GM19455 (cell line): ENCODE measurements at regions not wholly inside any gene's neighbourhood (a gene's known extent, or its start where the extent isn't known, plus 50 kb on each side); places are given as distances from the start of the nearest gene placed in this dataset.
"Not testable (repeated sequence)": the region's sequence is repeated elsewhere in the genome, so short reads cannot be mapped to it uniquely, and the experiment has no call there.

Source experiments
- ATAC-seq: cut with Tn5 transposase; IDR thresholded peaks from one replicate; pipeline ENCODE4 v1.9.1; 2021; ENCODE audit not compliant: unreplicated experiment

GRCh38 chr5:99169309-99169708 lies 240.5 kb upstream of the CHD1 start:
- ATAC-seq = no peak

GRCh38 chr5:99161538-99161937 lies 232.7 kb upstream of the CHD1 start:
- ATAC-seq = not testable (repeated sequence)

GRCh38 chr5:99156688-99157087 lies 227.9 kb upstream of the CHD1 start:
- ATAC-seq = no peak

- ATAC-seq = not testable (repeated sequence)
Observed at GRCh38 chr5:99143283-99143795, 214.5 kb upstream of the CHD1 start.

- ATAC-seq = no peak
Observed at GRCh38 chr5:99141534-99142128, 212.8 kb upstream of the CHD1 start.

GRCh38 chr5:99138911-99139310 lies 210.1 kb upstream of the CHD1 start:
- ATAC-seq = no peak

GRCh38 chr5:99133921-99134320 lies 205.1 kb upstream of the CHD1 start:
- no peak for ATAC-seq

GRCh38 chr5:99129768-99130501 lies 201.1 kb upstream of the CHD1 start:
- no peak for ATAC-seq

GRCh38 chr5:99122976-99123375 lies 194.2 kb upstream of the CHD1 start:
- ATAC-seq = no peak

- no peak for ATAC-seq
Observed at GRCh38 chr5:99119326-99119725, 190.5 kb upstream of the CHD1 start.

GRCh38 chr5:99116526-99116925 lies 187.7 kb upstream of the CHD1 start:
- ATAC-seq = no peak

GRCh38 chr5:99109894-99110293 lies 181.1 kb upstream of the CHD1 start:
- no peak for ATAC-seq

GRCh38 chr5:99105216-99105615 lies 176.4 kb upstream of the CHD1 start:
- no peak for ATAC-seq

- ATAC-seq = no peak
Observed at GRCh38 chr5:99104538-99105132, 175.8 kb upstream of the CHD1 start.

GRCh38 chr5:99102073-99102697 lies 173.4 kb upstream of the CHD1 start:
- ATAC-seq = no peak

- ATAC-seq = no peak
Observed at GRCh38 chr5:99099691-99100090, 170.9 kb upstream of the CHD1 start.

- no peak for ATAC-seq
Observed at GRCh38 chr5:99089822-99090549, 161.2 kb upstream of the CHD1 start.

- no peak for ATAC-seq
Observed at GRCh38 chr5:99088309-99088708, 159.5 kb upstream of the CHD1 start.

GRCh38 chr5:99083197-99083596 lies 154.4 kb upstream of the CHD1 start:
- no peak for ATAC-seq

GRCh38 chr5:99081711-99082110 lies 152.9 kb upstream of the CHD1 start:
- ATAC-seq = no peak
